CD4-positive, CD25-positive, alpha-beta regulatory T cell (primary cell): ENCODE measurements at regions not wholly inside any gene's neighbourhood (a gene's known extent, or its start where the extent isn't known, plus 50 kb on each side); places are given as distances from the start of the nearest gene placed in this dataset.

Experiments used
- ATAC-seq, 2 donors: fragments of 150-1000 bp; cut with Tn5 transposase; one replicate each; pipeline ENCODE4 v1.10.0; 2021; ENCODE audit warnings: low read depth in 2 of 2, moderate number of reproducible peaks in 2 of 2, moderate library complexity in 1 of 2
- DNase-seq, 3 donors: peaks; one replicate each; pipeline versions ENCODE4 v3.0.0 to v3.0.0-alpha.2; 2012 to 2022; ENCODE audit warnings: mixed read lengths in 1 of 3
- H3K27ac ChIP-seq: one replicate; pipeline ENCODE4 v1.7.0; 2013; ENCODE audit warnings: mild to moderate bottlenecking, low read length; ENCODE audit not compliant: insufficient read depth, poor library complexity, severe bottlenecking
- H3K27me3 ChIP-seq: one replicate; pipeline ENCODE4 v1.7.0; 2013; ENCODE audit warnings: low read length; ENCODE audit not compliant: control insufficient read depth, insufficient read depth
- H3K36me3 ChIP-seq: one replicate; pipeline ENCODE4 v1.7.0; 2013; ENCODE audit warnings: mild to moderate bottlenecking, low read length, moderate library complexity; ENCODE audit not compliant: control insufficient read depth, insufficient read depth
- H3K4me1 ChIP-seq: 2 replicates; pipeline ENCODE4 v1.7.0; 2013; ENCODE audit warnings: mild to moderate bottlenecking, low read length; ENCODE audit not compliant: insufficient read depth, control insufficient read depth, poor library complexity, severe bottlenecking
- H3K4me3 ChIP-seq: one replicate; pipeline ENCODE4 v1.7.0; 2013; ENCODE audit warnings: low read depth, mild to moderate bottlenecking, low read length, moderate library complexity
- H3K9me3 ChIP-seq, 2 experiments: 1 replicate in 1 of 2; 2 replicates in 1 of 2; pipeline ENCODE4 v1.7.0; 2013; ENCODE audit warnings: low read length in 2 of 2, mild to moderate bottlenecking in 1 of 2, moderate library complexity in 1 of 2; ENCODE audit not compliant: control insufficient read depth in 2 of 2
- H3K27ac Mint-ChIP-seq, 3 donors: one replicate each; pipeline ENCODE4 v1.8.0; 2020 to 2022; ENCODE audit warnings: mild to moderate bottlenecking in 3 of 3, mixed read lengths in 3 of 3, moderate library complexity in 2 of 3
- H3K27me3 Mint-ChIP-seq: one replicate; pipeline ENCODE4 v1.8.0; 2022; ENCODE audit warnings: mild to moderate bottlenecking, mixed read lengths
- H3K36me3 Mint-ChIP-seq: one replicate; pipeline ENCODE4 v1.8.0; 2020; ENCODE audit warnings: mixed read lengths
- H3K4me1 Mint-ChIP-seq, 4 donors: one replicate each; pipeline ENCODE4 v1.8.0; 2020 to 2022; ENCODE audit warnings: mixed read lengths in 4 of 4, mild to moderate bottlenecking in 1 of 4
- H3K4me3 Mint-ChIP-seq, 4 donors: one replicate each; pipeline ENCODE4 v1.8.0; 2020 to 2022; ENCODE audit warnings: mild to moderate bottlenecking in 4 of 4, mixed read lengths in 4 of 4, moderate library complexity in 3 of 4
- H3K9me3 Mint-ChIP-seq, 7 donors: one replicate each; pipeline ENCODE4 v1.8.0; 2020 to 2022; ENCODE audit warnings: mixed read lengths in 7 of 7, mild to moderate bottlenecking in 3 of 7, moderate library complexity in 2 of 7

DNA sequence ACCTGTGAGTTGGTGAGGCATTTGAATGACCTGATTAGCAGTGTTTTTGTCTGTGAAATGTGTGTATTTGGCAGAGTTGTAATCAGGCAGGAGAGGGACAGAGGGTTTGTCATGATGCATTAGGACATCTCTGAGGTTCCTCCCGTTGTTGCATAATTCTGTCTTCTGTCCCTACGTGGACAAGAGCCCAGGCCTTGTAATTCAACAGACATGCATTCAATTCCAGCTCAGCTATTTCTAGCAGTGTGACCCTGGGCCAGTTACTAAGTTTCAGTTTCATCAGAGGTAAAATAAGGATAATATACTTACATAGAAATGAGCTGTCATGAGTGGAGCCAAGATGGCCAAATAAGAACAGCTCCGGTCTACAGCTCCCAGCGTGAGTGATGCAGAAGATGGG is 208.6 kb downstream of the SLC38A4 start:
- no peaks in the 10 kb centered on the region for H3K36me3 ChIP-seq
- no peak overlapping the region for H3K27ac ChIP-seq
- H3K27me3 Mint-ChIP-seq: peaks cover 4% of the 10 kb centered on the region
- H3K9me3 ChIP-seq: no peaks in the 10 kb centered on the region
- H3K9me3 Mint-ChIP-seq: peaks cover 0 to 19% (median 9%) of the 10 kb centered on the region in 7 donors
- ATAC-seq (no peak), DNase-seq (no peak)
- H3K36me3 Mint-ChIP-seq: peaks cover 10% of the 10 kb centered on the region
- H3K4me3 Mint-ChIP-seq: peak overlapping the region in 1 of 4 donors; percentile 13
- no peak overlapping the region for H3K4me3 ChIP-seq
- H3K27me3 ChIP-seq: peaks cover 2% of the 10 kb centered on the region
- H3K4me1 Mint-ChIP-seq: peaks cover 0 to 10% (median 3%) of the 10 kb centered on the region in 4 donors
- no peaks in the 10 kb centered on the region for H3K4me1 ChIP-seq
- no peak overlapping the region for H3K27ac Mint-ChIP-seq

DNA sequence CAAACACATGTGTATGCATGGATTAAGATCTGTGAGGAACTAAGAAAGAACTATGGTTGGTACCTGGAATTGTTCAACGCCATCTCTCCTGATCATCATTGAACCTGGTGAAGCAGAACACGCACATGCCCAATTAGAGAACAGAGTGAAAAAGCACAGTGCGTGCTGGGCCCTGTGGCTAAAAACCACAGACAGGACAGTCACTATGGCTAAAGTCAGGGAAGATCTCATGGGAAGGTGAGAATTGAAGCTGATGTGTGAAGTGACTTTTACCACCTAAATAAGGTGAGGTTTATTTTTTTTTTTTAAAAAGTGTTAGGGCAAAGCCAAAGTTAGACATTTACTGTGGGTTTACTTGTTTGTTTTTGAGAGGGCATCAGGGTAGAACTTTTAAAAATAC is 215.0 kb downstream of the SLC38A4 start:
- Histone ChIP-seq H3K27me3 (peaks cover 2% of the 10 kb centered on the region), H3K27ac (no peak overlapping the region), H3K9me3 (no peaks in the 10 kb centered on the region), H3K4me1 (peaks cover 21% of the 10 kb centered on the region), H3K4me3 (no peak overlapping the region), H3K36me3 (no peaks in the 10 kb centered on the region)
- Mint-ChIP-seq H3K27me3 (peaks cover 4% of the 10 kb centered on the region), H3K9me3 (peaks cover 0 to 5% (median 3%) of the 10 kb centered on the region in 7 donors), H3K4me1 (peaks cover 8 to 41% (median 21%) of the 10 kb centered on the region in 4 donors), H3K4me3 (peak overlapping the region in 1 of 4 donors; percentile 5), H3K36me3 (peaks cover 10% of the 10 kb centered on the region), H3K27ac (peak overlapping the region in 1 of 3 donors; percentile 75)
- no peak for ATAC-seq
- DNase-seq: no peak

DNA sequence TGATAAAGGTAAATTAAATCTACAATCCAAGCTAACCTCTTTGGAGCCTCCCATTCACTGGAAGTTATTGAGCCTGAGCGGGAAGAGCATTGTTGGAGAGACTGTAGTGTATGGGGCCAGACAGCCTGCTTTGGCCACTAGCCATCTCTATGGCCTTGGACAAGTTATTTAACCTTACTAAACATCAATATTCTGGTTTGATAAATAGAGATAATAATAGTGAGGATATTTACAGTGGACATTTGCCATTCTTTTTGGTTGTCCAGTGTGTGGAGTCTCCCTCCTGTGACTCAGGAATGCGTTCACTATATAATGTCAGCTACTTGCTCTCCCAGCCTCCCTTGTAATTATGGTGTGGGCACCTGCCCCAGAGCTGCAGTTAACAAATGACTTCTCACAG is 216.1 kb downstream of the SLC38A4 start:
- Mint-ChIP-seq H3K9me3 (peaks cover 0 to 7% (median 3%) of the 10 kb centered on the region in 7 donors), H3K27ac (peak overlapping the region; percentile 20 to 75 (median 33)), H3K4me1 (peaks cover 8 to 41% (median 21%) of the 10 kb centered on the region in 4 donors), H3K36me3 (peaks cover 10% of the 10 kb centered on the region), H3K27me3 (peaks cover 4% of the 10 kb centered on the region), H3K4me3 (peak overlapping the region; percentile 13 to 70 (median 58))
- DNase-seq (no peak), ATAC-seq (no peak)
- Histone ChIP-seq H3K27me3 (peaks cover 2% of the 10 kb centered on the region), H3K36me3 (no peaks in the 10 kb centered on the region), H3K27ac (no peak overlapping the region), H3K9me3 (no peaks in the 10 kb centered on the region), H3K4me3 (peak overlapping the region; percentile 23), H3K4me1 (peaks cover 21% of the 10 kb centered on the region)

- Mint-ChIP-seq H3K27me3 (peaks cover 4% of the 10 kb centered on the region), H3K27ac (peak overlapping the region; percentile 20 to 75 (median 33)), H3K36me3 (peaks cover 10% of the 10 kb centered on the region), H3K4me3 (peak overlapping the region; percentile 13 to 70 (median 58)), H3K4me1 (peaks cover 8 to 41% (median 21%) of the 10 kb centered on the region in 4 donors), H3K9me3 (peaks cover 0 to 7% (median 3%) of the 10 kb centered on the region in 7 donors)
- Histone ChIP-seq H3K4me1 (peaks cover 21% of the 10 kb centered on the region), H3K27ac (no peak overlapping the region), H3K4me3 (peak overlapping the region; percentile 23), H3K9me3 (no peaks in the 10 kb centered on the region), H3K36me3 (no peaks in the 10 kb centered on the region), H3K27me3 (peaks cover 2% of the 10 kb centered on the region)
- ATAC-seq: peak; percentile 64 to 71
- peak in 2 of 3 donors; percentile 15 to 65 for DNase-seq
Measured at GRCh38 chr12:46609273-46609623, 216.5 kb downstream of the SLC38A4 start.

- H3K27me3 Mint-ChIP-seq: peaks cover 4% of the 10 kb centered on the region
- H3K27me3 ChIP-seq: peaks cover 2% of the 10 kb centered on the region
- H3K4me3 ChIP-seq: peak overlapping the region; percentile 23
- H3K4me1 Mint-ChIP-seq: peaks cover 8 to 41% (median 21%) of the 10 kb centered on the region in 4 donors
- peaks cover 21% of the 10 kb centered on the region for H3K4me1 ChIP-seq
- peaks cover 10% of the 10 kb centered on the region for H3K36me3 Mint-ChIP-seq
- no peaks in the 10 kb centered on the region for H3K9me3 ChIP-seq
- ATAC-seq (no peak), DNase-seq (no peak)
- no peaks in the 10 kb centered on the region for H3K36me3 ChIP-seq
- H3K9me3 Mint-ChIP-seq: peaks cover 0 to 7% (median 3%) of the 10 kb centered on the region in 7 donors
- H3K27ac Mint-ChIP-seq: peak overlapping the region; percentile 20 to 75 (median 33)
- H3K4me3 Mint-ChIP-seq: peak overlapping the region; percentile 13 to 70 (median 58)
- no peak overlapping the region for H3K27ac ChIP-seq
Measured at GRCh38 chr12:46608431-46609272, 217.1 kb downstream of the SLC38A4 start.

DNA sequence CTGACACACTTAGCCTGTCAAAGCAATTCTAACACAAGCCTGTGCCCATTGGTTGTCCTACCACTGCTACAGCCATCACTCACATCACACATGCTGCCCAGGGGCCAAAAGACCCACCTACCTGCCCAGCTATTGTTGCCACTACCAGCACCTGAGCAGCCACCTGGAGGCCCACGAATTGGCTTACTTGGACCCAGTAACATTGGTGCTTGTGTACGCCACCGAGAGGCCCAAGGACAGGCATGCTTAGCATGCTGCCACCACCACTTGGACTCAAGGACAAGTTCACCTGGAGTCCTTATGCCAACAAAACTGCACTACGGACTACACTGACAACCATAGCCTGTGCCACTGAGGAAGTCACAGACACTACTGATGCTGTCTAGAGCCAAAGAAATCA is 221.1 kb downstream of the SLC38A4 start:
- Mint-ChIP-seq H3K9me3 (peaks cover 2 to 21% (median 11%) of the 10 kb centered on the region in 7 donors), H3K4me1 (peaks cover 6 to 27% (median 12%) of the 10 kb centered on the region in 4 donors), H3K36me3 (peaks cover 16% of the 10 kb centered on the region), H3K27me3 (peaks cover 5% of the 10 kb centered on the region), H3K4me3 (no peak overlapping the region), H3K27ac (no peak overlapping the region)
- peaks cover 15% of the 10 kb centered on the region for H3K4me1 ChIP-seq
- peaks cover 2 to 11% of the 10 kb centered on the region in 2 experiments for H3K9me3 ChIP-seq
- no peak overlapping the region for H3K4me3 ChIP-seq
- no peak overlapping the region for H3K27ac ChIP-seq
- DNase-seq (no peak), ATAC-seq (no peak)
- H3K36me3 ChIP-seq: no peaks in the 10 kb centered on the region
- H3K27me3 ChIP-seq: no peaks in the 10 kb centered on the region

DNA sequence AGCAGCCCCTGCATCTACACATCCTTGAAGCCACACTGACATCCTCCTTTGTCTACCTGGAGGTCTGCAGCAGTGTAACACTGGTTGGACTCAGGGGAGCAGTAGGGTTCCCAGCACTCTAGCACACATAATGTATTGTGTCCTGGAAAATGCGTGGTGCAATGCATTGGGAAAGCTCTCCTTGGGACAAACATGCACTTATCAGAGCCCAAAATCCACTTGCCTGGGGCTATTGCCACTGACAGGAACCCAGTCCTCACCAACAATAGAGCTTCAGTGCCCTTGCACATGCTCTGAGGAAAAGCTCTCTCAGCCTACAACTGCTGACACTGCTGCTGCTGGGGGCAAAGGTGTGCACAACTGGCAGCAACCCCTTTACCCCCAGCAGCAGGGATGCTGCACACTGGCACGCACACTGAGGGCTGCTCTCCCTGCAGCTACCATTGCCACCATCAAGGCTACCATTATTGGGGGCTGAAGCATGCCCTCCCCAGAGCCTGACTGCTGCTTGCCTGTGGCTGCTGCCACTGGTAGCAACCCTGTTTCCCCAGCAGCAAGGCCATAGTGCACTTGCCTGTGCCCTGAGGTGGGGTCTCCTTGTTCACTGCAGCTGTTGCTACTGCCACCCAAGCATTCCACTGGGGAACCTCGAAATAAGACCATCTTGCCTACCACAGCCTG is 221.9 kb downstream of the SLC38A4 start:
- H3K4me1 ChIP-seq: peaks cover 7% of the 10 kb centered on the region
- H3K27ac ChIP-seq: no peak overlapping the region
- Mint-ChIP-seq H3K27me3 (peaks cover 10% of the 10 kb centered on the region), H3K27ac (no peak overlapping the region), H3K4me3 (no peak overlapping the region), H3K9me3 (peaks cover 2 to 25% (median 12%) of the 10 kb centered on the region in 7 donors), H3K4me1 (peaks cover 3 to 19% (median 6%) of the 10 kb centered on the region in 4 donors), H3K36me3 (peaks cover 16% of the 10 kb centered on the region)
- no peaks in the 10 kb centered on the region for H3K27me3 ChIP-seq
- no peak for ATAC-seq
- no peaks in the 10 kb centered on the region for H3K36me3 ChIP-seq
- H3K9me3 ChIP-seq: peaks cover 2 to 11% of the 10 kb centered on the region in 2 experiments
- no peak overlapping the region for H3K4me3 ChIP-seq
- no peak for DNase-seq
